OCI-LY7 (cell line): ENCODE measurements at regions not wholly inside any gene's neighbourhood (a gene's known extent, or its start where the extent isn't known, plus 50 kb on each side); places are given as distances from the start of the nearest gene placed in this dataset.
"Not testable (repeated sequence)": the region's sequence is repeated elsewhere in the genome, so short reads cannot be mapped to it uniquely, and the experiment has no call there.

Source experiments
- BruUV-seq: library from RNA; stranded (reverse); fragments of 400-500 nt; replicated peaks from 2 replicates; lab custom pipeline; 2021; lab: Mats Ljungman, UMichigan
- CTCF ChIA-PET: fragments of 300-600 bp; sonication (Branson Sonifier 250); formaldehyde crosslinking; loops from one replicate; lab custom pipeline; 2022; ENCODE audit warnings: antibody characterized with exemption; ENCODE audit not compliant: unreplicated experiment; lab: Charles Lee
- POLR2A ChIA-PET: fragments of 300-600 bp; sonication (Branson Sonifier 250); formaldehyde crosslinking; loops from one replicate; lab custom pipeline; 2022; ENCODE audit warnings: antibody characterized with exemption; lab: Charles Lee
- DNase-seq: peaks from one replicate; pipeline ENCODE4 v3.0.0-alpha.2; 2015; ENCODE audit warnings: low spot score
- H2AFZ ChIP-seq: fragments of 200-600 bp; sonication (generic), shearing (Covaris generic); 2 replicates; pipeline ENCODE4 v1.6.1; 2014; ENCODE audit warnings: mild to moderate bottlenecking, antibody characterized with exemption, low read length, moderate library complexity
- H3K27ac ChIP-seq: fragments of 200-600 bp; sonication (generic); 2 replicates; pipeline ENCODE4 v1.5.1; 2014; ENCODE audit warnings: mixed run types, low read depth, mild to moderate bottlenecking, moderate library complexity, low read length, inconsistent platforms; ENCODE audit not compliant: poor library complexity, severe bottlenecking
- H3K36me3 ChIP-seq: fragments of 200-600 bp; sonication (generic); 2 replicates; pipeline ENCODE4 v1.6.1; 2014; ENCODE audit warnings: mild to moderate bottlenecking, antibody characterized with exemption, low read length, moderate library complexity, mixed read lengths; ENCODE audit not compliant: insufficient read depth
- H3K4me1 ChIP-seq: fragments of 200-600 bp; sonication (generic); 2 replicates; pipeline ENCODE4 v1.5.1; 2014; ENCODE audit warnings: mild to moderate bottlenecking, low read length; ENCODE audit not compliant: insufficient read depth, poor library complexity, severe bottlenecking
- H3K4me2 ChIP-seq: fragments of 200-600 bp; sonication (generic); 2 replicates; pipeline ENCODE4 v1.6.1; 2014; ENCODE audit warnings: mild to moderate bottlenecking, low read length
- H3K4me3 ChIP-seq: fragments of 200-600 bp; sonication (generic); 2 replicates; pipeline ENCODE4 v1.5.1; 2014; ENCODE audit warnings: mild to moderate bottlenecking, low read depth, low read length; ENCODE audit not compliant: poor library complexity, severe bottlenecking
- H3K79me2 ChIP-seq: fragments of 200-600 bp; sonication (generic); 2 replicates; pipeline ENCODE4 v1.6.1; 2016; ENCODE audit warnings: low read depth, mild to moderate bottlenecking, low read length, moderate library complexity, mixed read lengths; ENCODE audit not compliant: insufficient read depth
- H3K9me2 ChIP-seq: fragments of 200-600 bp; sonication (generic); 2 replicates; pipeline ENCODE4 v1.6.1; 2016; ENCODE audit warnings: mild to moderate bottlenecking, low read length, mixed read lengths; ENCODE audit not compliant: insufficient read depth
- H3K9me3 ChIP-seq: fragments of 200-600 bp; sonication (generic); 2 replicates; pipeline ENCODE4 v1.6.1; 2014; ENCODE audit warnings: mild to moderate bottlenecking, mixed run types, low read length, mixed read lengths
- H4K20me1 ChIP-seq: fragments of 200-600 bp; sonication (generic); 2 replicates; pipeline ENCODE4 v1.6.1; 2014; ENCODE audit warnings: mild to moderate bottlenecking, antibody characterized with exemption, low read length, moderate library complexity, mixed read lengths; ENCODE audit not compliant: insufficient read depth
- EZH2phosphoT487 ChIP-seq: fragments of 200-600 bp; sonication (generic); IDR thresholded peaks from 2 replicates; pipeline ENCODE4 v1.6.1; 2018; ENCODE audit warnings: low read depth, borderline replicate concordance, mild to moderate bottlenecking, mixed run types, antibody characterized with exemption, low read length, moderate library complexity, mixed read lengths
- intact Hi-C: fragments of 100-400 bp; cut with micrococcal nuclease; formaldehyde crosslinking; loops from one replicate; pipeline ENCODE4 v1.10.0; 2022; ENCODE audit not compliant: unreplicated experiment
- TF ChIP-seq, protein P1 (sequence below): fragments of 200-600 bp; sonication (generic); conservative IDR thresholded peaks from 2 replicates; pipeline ENCODE4 v1.5.1; 2014; ENCODE audit warnings: mild to moderate bottlenecking, antibody characterized with exemption, low read length, moderate library complexity, mixed read lengths

DNA sequence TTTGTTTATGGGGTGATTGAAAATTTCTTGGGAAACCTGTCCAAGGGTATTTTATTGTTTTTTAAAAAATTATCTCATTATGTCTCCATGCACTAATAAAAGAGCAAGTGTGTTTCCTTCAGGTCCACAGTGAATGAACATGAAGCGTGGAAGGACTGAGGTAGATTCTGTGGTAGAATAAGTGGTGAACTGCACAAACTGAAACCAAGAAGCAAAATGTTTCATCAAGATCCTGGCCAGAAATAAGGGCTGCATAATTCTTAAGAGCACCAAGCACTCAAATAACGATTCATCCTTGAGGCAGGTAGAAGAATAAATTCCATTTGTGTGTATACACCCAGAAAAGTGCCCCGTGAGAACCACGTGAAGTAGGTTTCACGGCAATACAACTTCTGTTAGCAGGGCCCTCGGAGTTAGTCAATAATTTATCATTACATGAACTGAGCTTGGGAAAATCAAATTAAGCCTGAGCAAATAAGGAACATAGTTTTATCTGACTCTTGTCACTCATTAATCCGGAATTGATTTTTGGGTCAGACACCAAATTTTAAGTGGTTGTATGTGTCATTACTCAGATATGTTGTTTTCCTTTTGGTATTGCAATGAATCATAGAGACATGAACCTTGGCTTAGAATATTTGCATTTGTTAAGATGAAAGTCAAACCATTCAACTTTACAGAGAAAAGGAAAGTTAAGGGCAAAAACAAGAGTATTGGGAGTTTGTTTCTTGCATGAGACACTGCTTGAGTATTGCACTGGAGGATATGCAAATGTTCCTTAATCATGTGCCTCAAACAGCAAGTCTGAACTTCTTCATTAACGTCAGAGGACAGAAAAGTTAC lies 472.6 kb upstream of the NETO1 start:
- Histone ChIP-seq H4K20me1 (no peaks in the 10 kb centered on the region), H3K36me3 (no peaks in the 10 kb centered on the region), H3K79me2 (no peaks in the 10 kb centered on the region), H3K4me2 (no peak overlapping the region), H3K4me3 (no peak overlapping the region), H3K27ac (no peak overlapping the region), H2AFZ (no peak overlapping the region), H3K4me1 (no peaks in the 10 kb centered on the region), H3K9me3 (no peaks in the 10 kb centered on the region), H3K9me2 (no peaks in the 10 kb centered on the region)
- no peak for DNase-seq
- ChIA-PET CTCF (no interaction called here), POLR2A (no interaction called here)
- no TSS peak for BruUV-seq
- TF ChIP-seq, protein P1, sequence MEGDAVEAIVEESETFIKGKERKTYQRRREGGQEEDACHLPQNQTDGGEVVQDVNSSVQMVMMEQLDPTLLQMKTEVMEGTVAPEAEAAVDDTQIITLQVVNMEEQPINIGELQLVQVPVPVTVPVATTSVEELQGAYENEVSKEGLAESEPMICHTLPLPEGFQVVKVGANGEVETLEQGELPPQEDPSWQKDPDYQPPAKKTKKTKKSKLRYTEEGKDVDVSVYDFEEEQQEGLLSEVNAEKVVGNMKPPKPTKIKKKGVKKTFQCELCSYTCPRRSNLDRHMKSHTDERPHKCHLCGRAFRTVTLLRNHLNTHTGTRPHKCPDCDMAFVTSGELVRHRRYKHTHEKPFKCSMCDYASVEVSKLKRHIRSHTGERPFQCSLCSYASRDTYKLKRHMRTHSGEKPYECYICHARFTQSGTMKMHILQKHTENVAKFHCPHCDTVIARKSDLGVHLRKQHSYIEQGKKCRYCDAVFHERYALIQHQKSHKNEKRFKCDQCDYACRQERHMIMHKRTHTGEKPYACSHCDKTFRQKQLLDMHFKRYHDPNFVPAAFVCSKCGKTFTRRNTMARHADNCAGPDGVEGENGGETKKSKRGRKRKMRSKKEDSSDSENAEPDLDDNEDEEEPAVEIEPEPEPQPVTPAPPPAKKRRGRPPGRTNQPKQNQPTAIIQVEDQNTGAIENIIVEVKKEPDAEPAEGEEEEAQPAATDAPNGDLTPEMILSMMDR = no peak
- TF ChIP-seq EZH2phosphoT487 = no peak
- intact Hi-C loops = no loop called here

DNA sequence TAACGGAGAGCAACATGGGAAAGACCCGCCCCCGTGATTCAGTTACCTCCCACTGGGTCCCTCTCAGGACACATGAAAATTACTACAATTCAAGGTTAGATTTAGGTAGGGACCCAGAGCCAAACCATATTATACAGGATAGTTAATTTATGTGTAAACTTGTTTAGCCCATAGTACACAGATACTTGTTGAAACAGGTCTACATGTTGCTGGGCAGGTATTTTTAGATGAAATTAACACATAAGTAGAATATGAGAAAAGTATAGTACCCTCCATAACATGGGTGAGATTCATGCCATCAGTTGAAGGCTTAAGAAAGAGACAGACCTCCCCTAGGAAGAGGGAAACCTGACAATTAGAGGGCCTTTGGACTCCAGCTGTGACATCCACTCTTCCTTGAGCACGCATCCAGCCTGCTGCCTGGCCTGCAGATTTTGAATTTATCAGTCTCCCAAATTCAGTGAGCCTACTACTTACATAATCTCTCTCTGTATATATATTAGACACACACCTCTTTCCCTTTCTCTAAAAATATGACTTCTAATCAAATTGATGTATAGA lies 463.5 kb upstream of the NETO1 start:
- Histone ChIP-seq H2AFZ (no peak overlapping the region), H4K20me1 (no peaks in the 10 kb centered on the region), H3K9me2 (no peaks in the 10 kb centered on the region), H3K4me1 (no peaks in the 10 kb centered on the region), H3K4me3 (no peak overlapping the region), H3K27ac (no peak overlapping the region), H3K79me2 (no peaks in the 10 kb centered on the region), H3K36me3 (no peaks in the 10 kb centered on the region), H3K9me3 (no peaks in the 10 kb centered on the region), H3K4me2 (no peak overlapping the region)
- DNase-seq = no peak
- intact Hi-C loops = no loop called here
- TF ChIP-seq, protein P1 = no peak
- no peak for TF ChIP-seq EZH2phosphoT487
- CTCF ChIA-PET = no interaction called here
- no TSS peak for BruUV-seq
- POLR2A ChIA-PET = no interaction called here

DNA sequence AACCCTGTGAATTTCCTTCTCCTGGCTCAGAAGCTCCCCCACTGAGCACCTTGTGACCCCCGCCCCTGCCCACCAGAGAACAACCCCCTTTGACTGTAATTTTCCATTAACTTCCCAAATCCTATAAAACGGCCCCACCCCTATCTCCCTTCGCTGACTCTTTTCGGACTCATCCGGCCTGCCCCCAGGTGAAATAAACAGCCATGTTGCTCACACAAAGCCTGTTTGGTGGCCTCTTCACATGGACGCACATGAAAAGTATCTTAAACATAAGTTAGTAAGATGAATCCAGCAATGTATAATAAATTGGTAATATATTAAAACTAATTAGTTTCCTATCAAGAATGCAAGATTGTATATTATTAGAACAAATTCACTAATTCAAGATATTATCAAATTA lies 462.3 kb upstream of the NETO1 start:
- BruUV-seq, H3K79me2 ChIP-seq, POLR2A ChIA-PET, H2AFZ ChIP-seq, CTCF ChIA-PET, H3K9me3 ChIP-seq, H3K27ac ChIP-seq, intact Hi-C loops, H3K9me2 ChIP-seq, H3K4me1 ChIP-seq, H3K36me3 ChIP-seq, DNase-seq, H3K4me3 ChIP-seq, H3K4me2 ChIP-seq, H4K20me1 ChIP-seq: not testable (repeated sequence)

DNA sequence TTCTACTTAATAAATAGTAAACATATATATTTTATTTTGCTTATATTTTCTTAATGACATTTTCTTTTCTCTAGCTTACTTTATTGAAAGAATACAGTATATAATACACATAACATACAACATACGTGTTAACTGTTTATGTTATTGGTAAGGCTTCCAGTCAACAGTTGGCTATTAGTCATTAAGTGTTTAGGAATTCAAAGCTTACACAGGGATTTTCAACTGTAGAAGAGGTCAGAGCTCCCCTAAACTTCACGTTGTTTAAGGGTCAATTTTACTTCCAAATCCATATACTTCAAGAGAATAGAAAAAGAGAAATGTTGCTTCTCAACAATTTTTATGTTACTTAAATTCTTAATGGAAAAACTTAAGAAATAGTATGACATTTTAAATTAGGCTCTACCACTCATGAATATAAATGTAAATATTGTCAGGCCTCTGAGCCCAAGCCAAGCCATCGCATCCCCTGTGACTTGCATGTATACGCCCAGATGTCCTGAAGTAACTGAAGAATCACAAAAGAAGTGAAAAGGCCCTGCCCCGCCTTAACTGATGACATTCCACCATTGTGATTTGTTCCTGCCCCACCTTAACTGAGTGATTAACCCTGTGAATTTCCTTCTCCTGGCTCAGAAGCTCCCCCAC lies 456.5 kb upstream of the NETO1 start:
- H3K27ac ChIP-seq, H4K20me1 ChIP-seq, BruUV-seq, H3K4me3 ChIP-seq, CTCF ChIA-PET, H2AFZ ChIP-seq, POLR2A ChIA-PET, intact Hi-C loops, H3K36me3 ChIP-seq, H3K4me1 ChIP-seq, H3K4me2 ChIP-seq, H3K79me2 ChIP-seq, DNase-seq, H3K9me3 ChIP-seq, H3K9me2 ChIP-seq: not testable (repeated sequence)
